DND-41 (cell line): ENCODE measurements at regions not wholly inside any gene's neighbourhood (a gene's known extent, or its start where the extent isn't known, plus 50 kb on each side); places are given as distances from the start of the nearest gene placed in this dataset.

Experiments used
- EZH2 ChIP-seq: IDR thresholded peaks from 3 replicates; pipeline ENCODE4 v1.6.1; 2012; ENCODE audit warnings: borderline replicate concordance, low read depth, mild to moderate bottlenecking, moderate library complexity, low read length, inconsistent platforms; ENCODE audit not compliant: severe bottlenecking
- TF ChIP-seq, protein P1 (sequence below): IDR thresholded peaks from 2 replicates; pipeline ENCODE4 v1.5.1; 2012; ENCODE audit warnings: borderline replicate concordance, low read length, moderate library complexity, mild to moderate bottlenecking; ENCODE audit not compliant: poor library complexity, severe bottlenecking; ENCODE audit errors: extremely low read depth

DNA sequence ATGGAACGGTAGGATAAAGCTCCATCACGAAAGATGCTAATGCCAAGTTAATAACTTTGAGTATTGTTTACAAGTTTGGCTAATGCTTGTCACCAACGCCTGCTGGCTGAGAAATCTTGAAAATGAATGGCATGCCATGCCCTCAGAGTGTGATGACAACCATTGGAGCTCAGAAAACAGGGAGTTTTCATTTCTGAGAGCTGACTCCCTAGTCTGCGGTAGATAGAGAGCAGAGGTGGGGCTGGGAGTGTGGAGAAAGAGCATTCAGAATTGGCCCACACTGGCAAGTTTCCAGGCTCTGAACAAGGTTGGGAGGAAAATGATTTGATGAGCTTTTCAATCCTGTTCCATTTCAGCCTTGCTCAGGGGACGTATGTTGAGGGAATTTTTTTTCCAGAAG, 183.9 kb downstream of the CPEB2 start:
- TF ChIP-seq, protein P1, sequence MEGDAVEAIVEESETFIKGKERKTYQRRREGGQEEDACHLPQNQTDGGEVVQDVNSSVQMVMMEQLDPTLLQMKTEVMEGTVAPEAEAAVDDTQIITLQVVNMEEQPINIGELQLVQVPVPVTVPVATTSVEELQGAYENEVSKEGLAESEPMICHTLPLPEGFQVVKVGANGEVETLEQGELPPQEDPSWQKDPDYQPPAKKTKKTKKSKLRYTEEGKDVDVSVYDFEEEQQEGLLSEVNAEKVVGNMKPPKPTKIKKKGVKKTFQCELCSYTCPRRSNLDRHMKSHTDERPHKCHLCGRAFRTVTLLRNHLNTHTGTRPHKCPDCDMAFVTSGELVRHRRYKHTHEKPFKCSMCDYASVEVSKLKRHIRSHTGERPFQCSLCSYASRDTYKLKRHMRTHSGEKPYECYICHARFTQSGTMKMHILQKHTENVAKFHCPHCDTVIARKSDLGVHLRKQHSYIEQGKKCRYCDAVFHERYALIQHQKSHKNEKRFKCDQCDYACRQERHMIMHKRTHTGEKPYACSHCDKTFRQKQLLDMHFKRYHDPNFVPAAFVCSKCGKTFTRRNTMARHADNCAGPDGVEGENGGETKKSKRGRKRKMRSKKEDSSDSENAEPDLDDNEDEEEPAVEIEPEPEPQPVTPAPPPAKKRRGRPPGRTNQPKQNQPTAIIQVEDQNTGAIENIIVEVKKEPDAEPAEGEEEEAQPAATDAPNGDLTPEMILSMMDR, result no peak
- no peak for TF ChIP-seq EZH2
